ENCODE measurements at regions not wholly inside any gene's neighbourhood (a gene's known extent, or its start where the extent isn't known, plus 50 kb on each side); places are given as distances from the start of the nearest gene placed in this dataset.
"Not testable (repeated sequence)": the region's sequence is repeated elsewhere in the genome, so short reads cannot be mapped to it uniquely, and the experiment has no call there.

- intact Hi-C loops (cut with DNase I; ENCODE audit: low total_unique reads) (no loop called here), in situ Hi-C loops (cut with MboI; ENCODE audit: low sequenced_read_pairs in 4 of 4) (no loop called here)
- Histone ChIP-seq H3K36me3 (no peaks in the 10 kb centered on the region), H3K9me3 (no peaks in the 10 kb centered on the region), H3K27me3 (peaks cover 0 to 4% (median 4%) of the 10 kb centered on the region in 3 donors), H3K4me3 (no peak overlapping the region), H3K4me1 (no peaks in the 10 kb centered on the region), H3K27ac (peak overlapping the region in 2 of 4 donors; percentile 21 to 43)
- ATAC-seq = no peak
- DNase-seq = no peak
- TF ChIP-seq POLR2A (IDR thresholded peaks at IDR 0.05) (no peak), CTCF (IDR thresholded peaks at IDR 0.05 in 4 of 5, conservative IDR thresholded peaks at IDR 0.05 in 1 of 5) (no peak)
Measured at GRCh38 chr9:136604823-136605525, 57.7 kb upstream of the EGFL7 start.

GRCh38 chr9:136603901-136604814 is 58.3 kb upstream of the NOTCH1 start:
- no peak overlapping the region for H3K4me3 ChIP-seq
- H3K27ac ChIP-seq = peak overlapping the region in 3 of 4 donors; percentile 21 to 43 (median 31)
- intact Hi-C loops (cut with DNase I; ENCODE audit: low total_unique reads) (no loop called here), in situ Hi-C loops (cut with MboI; ENCODE audit: low sequenced_read_pairs in 4 of 4) (no loop called here)
- no peak for TF ChIP-seq CTCF (IDR thresholded peaks at IDR 0.05 in 4 of 5, conservative IDR thresholded peaks at IDR 0.05 in 1 of 5)
- TF ChIP-seq POLR2A (IDR thresholded peaks at IDR 0.05) = no peak
- no peaks in the 10 kb centered on the region for H3K36me3 ChIP-seq
- H3K27me3 ChIP-seq = peaks cover 0 to 9% (median 7%) of the 10 kb centered on the region in 3 donors
- DNase-seq (no peak), ATAC-seq (no peak)
- no peaks in the 10 kb centered on the region for H3K9me3 ChIP-seq
- no peaks in the 10 kb centered on the region for H3K4me1 ChIP-seq

GRCh38 chr9:136603216-136603615 is 57.4 kb upstream of the NOTCH1 start:
- ATAC-seq = no peak
- Histone ChIP-seq H3K4me1 (no peaks in the 10 kb centered on the region), H3K27me3 (peaks cover 0 to 9% (median 7%) of the 10 kb centered on the region in 3 donors), H3K9me3 (no peaks in the 10 kb centered on the region), H3K36me3 (no peaks in the 10 kb centered on the region), H3K27ac (no peak overlapping the region), H3K4me3 (no peak overlapping the region)
- no peak for DNase-seq
- intact Hi-C loops (cut with DNase I; ENCODE audit: low total_unique reads) = no loop called here
- in situ Hi-C loops (cut with MboI; ENCODE audit: low sequenced_read_pairs in 4 of 4) = no loop called here
- TF ChIP-seq CTCF (IDR thresholded peaks at IDR 0.05 in 4 of 5, conservative IDR thresholded peaks at IDR 0.05 in 1 of 5) (no peak), POLR2A (IDR thresholded peaks at IDR 0.05) (no peak)

GRCh38 chr9:136602193-136602885 is 56.5 kb upstream of the NOTCH1 start:
- peaks cover 0 to 9% (median 7%) of the 10 kb centered on the region in 3 donors for H3K27me3 ChIP-seq
- TF ChIP-seq POLR2A (IDR thresholded peaks at IDR 0.05) (no peak), CTCF (IDR thresholded peaks at IDR 0.05 in 4 of 5, conservative IDR thresholded peaks at IDR 0.05 in 1 of 5) (no peak)
- DNase-seq = no peak
- H3K4me1 ChIP-seq = no peaks in the 10 kb centered on the region
- in situ Hi-C loops (cut with MboI; ENCODE audit: low sequenced_read_pairs in 4 of 4) (no loop called here), intact Hi-C loops (cut with DNase I; ENCODE audit: low total_unique reads) (no loop called here)
- no peak overlapping the region for H3K4me3 ChIP-seq
- H3K9me3 ChIP-seq = no peaks in the 10 kb centered on the region
- no peaks in the 10 kb centered on the region for H3K36me3 ChIP-seq
- no peak for ATAC-seq
- no peak overlapping the region for H3K27ac ChIP-seq

GRCh38 chr9:136601250-136601973 is 55.6 kb upstream of the NOTCH1 start:
- in situ Hi-C loops (cut with MboI; ENCODE audit: low sequenced_read_pairs in 4 of 4); H3K9me3 ChIP-seq; H3K4me3 ChIP-seq; ATAC-seq; H3K27ac ChIP-seq; intact Hi-C loops (cut with DNase I; ENCODE audit: low total_unique reads); H3K36me3 ChIP-seq; DNase-seq; H3K27me3 ChIP-seq; H3K4me1 ChIP-seq: not testable (repeated sequence)
